ENCODE measurements at regions not wholly inside any gene's neighbourhood (a gene's known extent, or its start where the extent isn't known, plus 50 kb on each side); places are given as distances from the start of the nearest gene placed in this dataset.

- DNase-seq: peak in 1 of 3 donors; percentile 22
- POLR2A ChIA-PET: no interaction called here
Observed at GRCh38 chr12:24709216-24709615, 239.7 kb downstream of the BCAT1 start.

GRCh38 chr12:24708718-24709117, 240.2 kb downstream of the BCAT1 start:
- H3K4me1 ChIP-seq (ENCODE audit: control extremely low read depth in 1 of 4, control insufficient read depth in 4 of 4, insufficient read depth in 4 of 4, low read length in 3 of 4): peaks cover 0 to 12% (median 8%) of the 10 kb centered on the region in 4 experiments
- H3K36me3 ChIP-seq (ENCODE audit: control insufficient read depth in 4 of 4, insufficient read depth in 4 of 4, low read length in 3 of 4): no peaks in the 10 kb centered on the region
- no peaks in the 10 kb centered on the region for H3K27me3 ChIP-seq (replicated peaks in 2 of 5; ENCODE audit: control insufficient read depth in 4 of 5, insufficient read depth in 5 of 5, low read length in 4 of 5)
- no peak overlapping the region for H3K4me3 ChIP-seq (ENCODE audit: control insufficient read depth in 1 of 7, extremely low read depth in 1 of 7, insufficient read depth in 4 of 7, low read depth in 2 of 7, low read length in 6 of 7)
- WGBS (ENCODE audit: insufficient coverage): 100% methylated on average over 2 of the region's 2 CpGs
- H3K9me3 ChIP-seq (ENCODE audit: control extremely low read depth in 1 of 5, control insufficient read depth in 4 of 5, insufficient read depth in 2 of 5, low read depth in 1 of 5, low read length in 4 of 5): no peaks in the 10 kb centered on the region
- DNase-seq: no peak
- H3K27ac ChIP-seq (ENCODE audit: insufficient read depth in 1 of 2, low read depth in 1 of 2, low read length in 2 of 2, poor library complexity in 1 of 2, severe bottlenecking in 2 of 2): no peak overlapping the region
- ChIA-PET POLR2A (no interaction called here), CTCF (interaction anchor here (0.6 kb wide), 1 partner anchor 179 kb away, joined by 3 read pairs; no protein-coding TSS in a partner anchor)

More at GRCh38 chr12:24709216-24709615, 239.7 kb downstream of the BCAT1 start:
- Histone ChIP-seq H3K9me3 (ENCODE audit: control extremely low read depth in 1 of 5, control insufficient read depth in 4 of 5, insufficient read depth in 2 of 5, low read depth in 1 of 5, low read length in 4 of 5) (no peaks in the 10 kb centered on the region), H3K36me3 (ENCODE audit: control insufficient read depth in 4 of 4, insufficient read depth in 4 of 4, low read length in 3 of 4) (no peaks in the 10 kb centered on the region), H3K27ac (ENCODE audit: insufficient read depth in 1 of 2, low read depth in 1 of 2, low read length in 2 of 2, poor library complexity in 1 of 2, severe bottlenecking in 2 of 2) (no peak overlapping the region), H3K4me3 (ENCODE audit: control insufficient read depth in 1 of 7, extremely low read depth in 1 of 7, insufficient read depth in 4 of 7, low read depth in 2 of 7, low read length in 6 of 7) (no peak overlapping the region), H3K27me3 (replicated peaks in 2 of 5; ENCODE audit: control insufficient read depth in 4 of 5, insufficient read depth in 5 of 5, low read length in 4 of 5) (no peaks in the 10 kb centered on the region), H3K4me1 (ENCODE audit: control extremely low read depth in 1 of 4, control insufficient read depth in 4 of 4, insufficient read depth in 4 of 4, low read length in 3 of 4) (peaks cover 0 to 12% (median 8%) of the 10 kb centered on the region in 4 experiments)
- 90% methylated on average over 2 of the region's 2 CpGs for WGBS (ENCODE audit: insufficient coverage)
- CTCF ChIA-PET: no interaction called here

GRCh38 chr12:24708043-24708442, 240.9 kb downstream of the BCAT1 start:
- Histone ChIP-seq H3K9me3 (ENCODE audit: control extremely low read depth in 1 of 5, control insufficient read depth in 4 of 5, insufficient read depth in 2 of 5, low read depth in 1 of 5, low read length in 4 of 5) (no peaks in the 10 kb centered on the region), H3K4me1 (ENCODE audit: control extremely low read depth in 1 of 4, control insufficient read depth in 4 of 4, insufficient read depth in 4 of 4, low read length in 3 of 4) (peaks cover 0 to 12% (median 8%) of the 10 kb centered on the region in 4 experiments), H3K27me3 (replicated peaks in 2 of 5; ENCODE audit: control insufficient read depth in 4 of 5, insufficient read depth in 5 of 5, low read length in 4 of 5) (no peaks in the 10 kb centered on the region), H3K36me3 (ENCODE audit: control insufficient read depth in 4 of 4, insufficient read depth in 4 of 4, low read length in 3 of 4) (no peaks in the 10 kb centered on the region), H3K27ac (ENCODE audit: insufficient read depth in 1 of 2, low read depth in 1 of 2, low read length in 2 of 2, poor library complexity in 1 of 2, severe bottlenecking in 2 of 2) (no peak overlapping the region), H3K4me3 (ENCODE audit: control insufficient read depth in 1 of 7, extremely low read depth in 1 of 7, insufficient read depth in 4 of 7, low read depth in 2 of 7, low read length in 6 of 7) (no peak overlapping the region)
- WGBS (ENCODE audit: insufficient coverage): no CpG with 5 or more reads among the region's 1 CpG
- ChIA-PET POLR2A (no interaction called here), CTCF (interaction anchor here (0.6 kb wide), 1 partner anchor 179 kb away, joined by 3 read pairs; no protein-coding TSS in a partner anchor)
- no peak for DNase-seq

GRCh38 chr12:24707334-24707733, 241.6 kb downstream of the BCAT1 start:
- H3K27me3 ChIP-seq (replicated peaks in 2 of 5; ENCODE audit: control insufficient read depth in 4 of 5, insufficient read depth in 5 of 5, low read length in 4 of 5): no peaks in the 10 kb centered on the region
- CTCF ChIA-PET: no interaction called here
- 100% methylated on average over 1 of the region's 1 CpG for WGBS (ENCODE audit: insufficient coverage)
- no peaks in the 10 kb centered on the region for H3K9me3 ChIP-seq (ENCODE audit: control extremely low read depth in 1 of 5, control insufficient read depth in 4 of 5, insufficient read depth in 2 of 5, low read depth in 1 of 5, low read length in 4 of 5)
- no peak overlapping the region for H3K27ac ChIP-seq (ENCODE audit: insufficient read depth in 1 of 2, low read depth in 1 of 2, low read length in 2 of 2, poor library complexity in 1 of 2, severe bottlenecking in 2 of 2)
- DNase-seq: no peak
- H3K4me1 ChIP-seq (ENCODE audit: control extremely low read depth in 1 of 4, control insufficient read depth in 4 of 4, insufficient read depth in 4 of 4, low read length in 3 of 4): peaks cover 0 to 12% (median 8%) of the 10 kb centered on the region in 4 experiments
- POLR2A ChIA-PET: no interaction called here
- H3K36me3 ChIP-seq (ENCODE audit: control insufficient read depth in 4 of 4, insufficient read depth in 4 of 4, low read length in 3 of 4): no peaks in the 10 kb centered on the region
- H3K4me3 ChIP-seq (ENCODE audit: control insufficient read depth in 1 of 7, extremely low read depth in 1 of 7, insufficient read depth in 4 of 7, low read depth in 2 of 7, low read length in 6 of 7): no peak overlapping the region

GRCh38 chr12:24705741-24706358, 243.1 kb downstream of the BCAT1 start:
- WGBS (ENCODE audit: insufficient coverage): 13% methylated on average over 3 of the region's 4 CpGs
- peaks cover 0 to 1% (median 0%) of the 10 kb centered on the region in 5 experiments for H3K9me3 ChIP-seq (ENCODE audit: control extremely low read depth in 1 of 5, control insufficient read depth in 4 of 5, insufficient read depth in 2 of 5, low read depth in 1 of 5, low read length in 4 of 5)
- CTCF ChIA-PET: interaction anchor here (0.8 kb wide), 1 partner anchor 45 kb away, joined by 5 read pairs; no protein-coding TSS in a partner anchor
- H3K27ac ChIP-seq (ENCODE audit: insufficient read depth in 1 of 2, low read depth in 1 of 2, low read length in 2 of 2, poor library complexity in 1 of 2, severe bottlenecking in 2 of 2): peak overlapping the region in 1 of 2 experiments; percentile 0
- H3K27me3 ChIP-seq (replicated peaks in 2 of 5; ENCODE audit: control insufficient read depth in 4 of 5, insufficient read depth in 5 of 5, low read length in 4 of 5): no peaks in the 10 kb centered on the region
- H3K4me3 ChIP-seq (ENCODE audit: control insufficient read depth in 1 of 7, extremely low read depth in 1 of 7, insufficient read depth in 4 of 7, low read depth in 2 of 7, low read length in 6 of 7): peak overlapping the region in 1 of 7 experiments; percentile 25
- peaks cover 0 to 12% (median 8%) of the 10 kb centered on the region in 4 experiments for H3K4me1 ChIP-seq (ENCODE audit: control extremely low read depth in 1 of 4, control insufficient read depth in 4 of 4, insufficient read depth in 4 of 4, low read length in 3 of 4)
- DNase-seq: peak; percentile 12 to 67 (median 35)
- POLR2A ChIA-PET: interaction anchor here (0.7 kb wide), 1 partner anchor 9 kb away, joined by 3 read pairs; no protein-coding TSS in a partner anchor
- no peaks in the 10 kb centered on the region for H3K36me3 ChIP-seq (ENCODE audit: control insufficient read depth in 4 of 4, insufficient read depth in 4 of 4, low read length in 3 of 4)

- CTCF ChIA-PET: no interaction called here
- Histone ChIP-seq H3K36me3 (ENCODE audit: control insufficient read depth in 4 of 4, insufficient read depth in 4 of 4, low read length in 3 of 4) (no peaks in the 10 kb centered on the region), H3K27ac (ENCODE audit: insufficient read depth in 1 of 2, low read depth in 1 of 2, low read length in 2 of 2, poor library complexity in 1 of 2, severe bottlenecking in 2 of 2) (no peak overlapping the region), H3K9me3 (ENCODE audit: control extremely low read depth in 1 of 5, control insufficient read depth in 4 of 5, insufficient read depth in 2 of 5, low read depth in 1 of 5, low read length in 4 of 5) (peaks cover 0 to 2% (median 0%) of the 10 kb centered on the region in 5 experiments), H3K4me3 (ENCODE audit: control insufficient read depth in 1 of 7, extremely low read depth in 1 of 7, insufficient read depth in 4 of 7, low read depth in 2 of 7, low read length in 6 of 7) (peak overlapping the region in 1 of 7 experiments; percentile 11), H3K27me3 (replicated peaks in 2 of 5; ENCODE audit: control insufficient read depth in 4 of 5, insufficient read depth in 5 of 5, low read length in 4 of 5) (no peaks in the 10 kb centered on the region), H3K4me1 (ENCODE audit: control extremely low read depth in 1 of 4, control insufficient read depth in 4 of 4, insufficient read depth in 4 of 4, low read length in 3 of 4) (peaks cover 0 to 12% (median 8%) of the 10 kb centered on the region in 4 experiments)
- POLR2A ChIA-PET: no interaction called here
- 0% methylated on average over 1 of the region's 2 CpGs for WGBS (ENCODE audit: insufficient coverage)
- DNase-seq: peak in 1 of 3 donors; percentile 18
Observed at GRCh38 chr12:24705216-24705615, 243.7 kb downstream of the BCAT1 start.

GRCh38 chr12:24701343-24701742, 247.6 kb downstream of the BCAT1 start:
- H3K4me1 ChIP-seq (ENCODE audit: control extremely low read depth in 1 of 4, control insufficient read depth in 4 of 4, insufficient read depth in 4 of 4, low read length in 3 of 4): peaks cover 5 to 12% (median 8%) of the 10 kb centered on the region in 4 experiments

More at GRCh38 chr12:24701343-24701742, 247.6 kb downstream of the BCAT1 start:
- ChIA-PET POLR2A (no interaction called here), CTCF (no interaction called here)
- Histone ChIP-seq H3K27me3 (replicated peaks in 2 of 5; ENCODE audit: control insufficient read depth in 4 of 5, insufficient read depth in 5 of 5, low read length in 4 of 5) (no peaks in the 10 kb centered on the region), H3K27ac (ENCODE audit: insufficient read depth in 1 of 2, low read depth in 1 of 2, low read length in 2 of 2, poor library complexity in 1 of 2, severe bottlenecking in 2 of 2) (no peak overlapping the region), H3K4me3 (ENCODE audit: control insufficient read depth in 1 of 7, extremely low read depth in 1 of 7, insufficient read depth in 4 of 7, low read depth in 2 of 7, low read length in 6 of 7) (no peak overlapping the region), H3K36me3 (ENCODE audit: control insufficient read depth in 4 of 4, insufficient read depth in 4 of 4, low read length in 3 of 4) (no peaks in the 10 kb centered on the region), H3K9me3 (ENCODE audit: control extremely low read depth in 1 of 5, control insufficient read depth in 4 of 5, insufficient read depth in 2 of 5, low read depth in 1 of 5, low read length in 4 of 5) (peaks cover 0 to 2% (median 0%) of the 10 kb centered on the region in 5 experiments)
- WGBS (ENCODE audit: insufficient coverage): 100% methylated on average over 2 of the region's 3 CpGs
- DNase-seq: no peak
